H9 (cell line): ENCODE measurements at regions not wholly inside any gene's neighbourhood (a gene's known extent, or its start where the extent isn't known, plus 50 kb on each side); places are given as distances from the start of the nearest gene placed in this dataset.

Experiments used
- DNase-seq: peaks from one replicate; pipeline ENCODE4 v3.0.0-alpha.2; 2017
- H2AFZ ChIP-seq: one replicate; pipeline ENCODE4 v1.6.1; 2013; ENCODE audit warnings: mild to moderate bottlenecking, low read length, control low read depth, moderate library complexity
- H2AK5ac ChIP-seq: 2 replicates; pipeline ENCODE4 v1.6.1; 2013; ENCODE audit warnings: low read length, control low read depth, mixed read lengths; ENCODE audit not compliant: insufficient read length
- H2BK120ac ChIP-seq: one replicate; pipeline ENCODE4 v1.6.1; 2013; ENCODE audit warnings: low read depth, mild to moderate bottlenecking, low read length, control low read depth, inconsistent platforms; ENCODE audit not compliant: poor library complexity, severe bottlenecking
- H2BK12ac ChIP-seq: 2 replicates; pipeline ENCODE4 v1.6.1; 2013; ENCODE audit warnings: low read length, control low read depth, mixed read lengths, low read depth; ENCODE audit not compliant: insufficient read length
- H2BK15ac ChIP-seq: 2 replicates; pipeline ENCODE4 v1.6.1; 2013; ENCODE audit warnings: low read depth, low read length, control low read depth
- H2BK20ac ChIP-seq: one replicate; pipeline ENCODE4 v1.6.1; 2013; ENCODE audit warnings: low read depth, mild to moderate bottlenecking, low read length, control low read depth, inconsistent platforms; ENCODE audit not compliant: poor library complexity, severe bottlenecking
- H2BK5ac ChIP-seq: 2 replicates; pipeline ENCODE4 v1.6.1; 2013; ENCODE audit warnings: low read length, control low read depth, mixed read lengths; ENCODE audit not compliant: insufficient read length
- H3K14ac ChIP-seq: 2 replicates; pipeline ENCODE4 v1.6.1; 2013; ENCODE audit warnings: low read length, control low read depth; ENCODE audit not compliant: insufficient read depth
- H3K18ac ChIP-seq: 2 replicates; pipeline ENCODE4 v1.6.1; 2013; ENCODE audit warnings: low read depth, mild to moderate bottlenecking, mixed read lengths, low read length, control low read depth; ENCODE audit not compliant: insufficient read length
- H3K23ac ChIP-seq: 2 replicates; pipeline ENCODE4 v1.6.1; 2013; ENCODE audit warnings: low read length, control low read depth, mixed read lengths, low read depth; ENCODE audit not compliant: insufficient read length
- H3K23me2 ChIP-seq: 2 replicates; pipeline ENCODE4 v1.6.1; 2013; ENCODE audit warnings: low read depth, mild to moderate bottlenecking, mixed read lengths, low read length, control low read depth; ENCODE audit not compliant: insufficient read length, poor library complexity, severe bottlenecking
- H3K27ac ChIP-seq: 2 replicates; pipeline ENCODE4 v1.5.1; 2013; ENCODE audit warnings: low read length, control low read depth, mixed read lengths, low read depth; ENCODE audit not compliant: insufficient read length
- H3K27me3 ChIP-seq: 2 replicates; pipeline ENCODE4 v1.6.1; 2013; ENCODE audit warnings: low read length, control low read depth, inconsistent platforms; ENCODE audit not compliant: insufficient read depth
- H3K4ac ChIP-seq: 2 replicates; pipeline ENCODE4 v1.6.1; 2013; ENCODE audit warnings: low read depth, mild to moderate bottlenecking, control low read depth, inconsistent platforms, low read length, moderate library complexity
- H3K4me1 ChIP-seq: 2 replicates; pipeline ENCODE4 v1.6.1; 2013; ENCODE audit warnings: low read length, control low read depth, inconsistent platforms; ENCODE audit not compliant: insufficient read depth
- H3K4me2 ChIP-seq: 2 replicates; pipeline ENCODE4 v1.6.1; 2013; ENCODE audit warnings: low read length, control low read depth, mixed read lengths; ENCODE audit not compliant: insufficient read length, insufficient read depth
- H3K56ac ChIP-seq: 2 replicates; pipeline ENCODE4 v1.6.1; 2013; ENCODE audit warnings: low read depth, mild to moderate bottlenecking, mixed read lengths, low read length, control low read depth; ENCODE audit not compliant: insufficient read length
- H3K79me1 ChIP-seq: 2 replicates; pipeline ENCODE4 v1.6.1; 2013; ENCODE audit warnings: low read depth, mild to moderate bottlenecking, moderate library complexity, low read length, control low read depth, inconsistent platforms; ENCODE audit not compliant: insufficient read depth, poor library complexity, severe bottlenecking
- H3K79me2 ChIP-seq: 2 replicates; pipeline ENCODE4 v1.6.1; 2013; ENCODE audit warnings: low read length, control low read depth, inconsistent platforms; ENCODE audit not compliant: insufficient read depth
- H3K9ac ChIP-seq: 2 replicates; pipeline ENCODE4 v1.6.1; 2013; ENCODE audit warnings: low read length, control low read depth, mixed read lengths; ENCODE audit not compliant: insufficient read length; ENCODE audit errors: extremely low read depth
- H3K9me3 ChIP-seq: one replicate; pipeline ENCODE4 v1.6.1; 2013; ENCODE audit warnings: low read depth, low read length, inconsistent platforms; ENCODE audit not compliant: control insufficient read depth
- H3T11ph ChIP-seq: one replicate; pipeline ENCODE4 v1.6.1; 2013; ENCODE audit warnings: mild to moderate bottlenecking, low read length, control low read depth, inconsistent platforms
- H4K20me1 ChIP-seq: one replicate; pipeline ENCODE4 v1.6.1; 2013; ENCODE audit not compliant: control insufficient read depth, insufficient read length, insufficient read depth
- H4K5ac ChIP-seq: 2 replicates; pipeline ENCODE4 v1.6.1; 2013; ENCODE audit warnings: low read depth, mild to moderate bottlenecking, mixed read lengths, low read length, control low read depth; ENCODE audit not compliant: insufficient read length
- H4K8ac ChIP-seq: replicated peaks from 2 replicates; pipeline ENCODE4 v1.6.1; 2013; ENCODE audit warnings: low read length, control low read depth, mixed read lengths, low read depth; ENCODE audit not compliant: insufficient read length
- H4K91ac ChIP-seq: 2 replicates; pipeline ENCODE4 v1.6.1; 2013; ENCODE audit warnings: low read depth, mild to moderate bottlenecking, moderate library complexity, mixed read lengths, low read length, control low read depth; ENCODE audit not compliant: insufficient read length
- H3K27ac Mint-ChIP-seq, 3 experiments: 2 replicates in 2 of 3; 3 replicates in 1 of 3; pipeline ENCODE4 v1.8.0; 2020 to 2021; ENCODE audit warnings: mixed read lengths in 3 of 3, mild to moderate bottlenecking in 1 of 3, moderate library complexity in 1 of 3
- H3K27me3 Mint-ChIP-seq: 2 replicates; pipeline ENCODE4 v1.8.0; 2021; ENCODE audit warnings: low read depth, mild to moderate bottlenecking, moderate library complexity, mixed read lengths
- H3K36me3 Mint-ChIP-seq, 3 experiments: 2 replicates in 2 of 3; 3 replicates in 1 of 3; pipeline ENCODE4 v1.8.0; 2020 to 2021; ENCODE audit warnings: low read depth in 3 of 3, mixed read lengths in 3 of 3; ENCODE audit not compliant: insufficient read depth in 1 of 3
- H3K4me1 Mint-ChIP-seq, 2 experiments: 2 replicates each; pipeline ENCODE4 v1.8.0; 2020; ENCODE audit warnings: mixed read lengths in 2 of 2
- H3K4me3 Mint-ChIP-seq, 2 experiments: 2 replicates in 1 of 2; 3 replicates in 1 of 2; pipeline ENCODE4 v1.8.0; 2020 to 2021; ENCODE audit warnings: mild to moderate bottlenecking in 2 of 2, mixed read lengths in 2 of 2, moderate library complexity in 1 of 2
- H3K9me3 Mint-ChIP-seq, 2 experiments: 2 replicates in 1 of 2; 3 replicates in 1 of 2; pipeline ENCODE4 v1.8.0; 2020; ENCODE audit warnings: mild to moderate bottlenecking in 2 of 2, mixed read lengths in 2 of 2, moderate library complexity in 1 of 2
- WGBS: extraction: QIAGEN DNeasy Blood & Tissue Kit; methylation state at CpG from one replicate; pipeline ENCODE4 v1.1.7; 2013; ENCODE audit warnings: missing lambda C conversion rate, low lambda C conversion rate, mixed read lengths; ENCODE audit not compliant: insufficient read length; ENCODE audit errors: extremely low coverage; 5-methylcytosine and 5-hydroxymethylcytosine counted together
- TF ChIP-seq, protein P1 (sequence below): fragments of 200-600 bp; sonication (generic); conservative IDR thresholded peaks from 3 replicates; pipeline ENCODE4 v1.8.0; 2021; ENCODE audit warnings: antibody characterized with exemption, mild to moderate bottlenecking

DNA sequence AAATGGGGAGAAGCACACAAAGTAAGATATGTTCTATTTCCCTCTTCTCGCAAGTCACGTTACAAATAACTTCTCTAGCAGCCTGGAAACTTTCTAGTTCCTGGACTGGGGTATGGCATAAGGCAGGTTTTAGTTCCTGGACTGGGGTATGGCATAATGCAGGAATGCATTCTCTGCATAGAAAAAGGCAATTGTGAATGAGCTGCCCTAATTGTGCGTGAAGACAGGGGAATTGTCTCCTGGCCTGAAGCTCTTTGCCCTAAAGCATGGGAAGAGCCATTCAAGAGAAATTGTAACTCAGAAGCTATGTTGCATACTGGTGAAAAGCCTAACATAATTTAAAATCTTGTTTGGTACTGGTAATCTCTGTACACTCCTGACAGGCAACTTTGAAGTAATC lies 54.3 kb upstream of the CBLB start:
- TF ChIP-seq, protein P1, sequence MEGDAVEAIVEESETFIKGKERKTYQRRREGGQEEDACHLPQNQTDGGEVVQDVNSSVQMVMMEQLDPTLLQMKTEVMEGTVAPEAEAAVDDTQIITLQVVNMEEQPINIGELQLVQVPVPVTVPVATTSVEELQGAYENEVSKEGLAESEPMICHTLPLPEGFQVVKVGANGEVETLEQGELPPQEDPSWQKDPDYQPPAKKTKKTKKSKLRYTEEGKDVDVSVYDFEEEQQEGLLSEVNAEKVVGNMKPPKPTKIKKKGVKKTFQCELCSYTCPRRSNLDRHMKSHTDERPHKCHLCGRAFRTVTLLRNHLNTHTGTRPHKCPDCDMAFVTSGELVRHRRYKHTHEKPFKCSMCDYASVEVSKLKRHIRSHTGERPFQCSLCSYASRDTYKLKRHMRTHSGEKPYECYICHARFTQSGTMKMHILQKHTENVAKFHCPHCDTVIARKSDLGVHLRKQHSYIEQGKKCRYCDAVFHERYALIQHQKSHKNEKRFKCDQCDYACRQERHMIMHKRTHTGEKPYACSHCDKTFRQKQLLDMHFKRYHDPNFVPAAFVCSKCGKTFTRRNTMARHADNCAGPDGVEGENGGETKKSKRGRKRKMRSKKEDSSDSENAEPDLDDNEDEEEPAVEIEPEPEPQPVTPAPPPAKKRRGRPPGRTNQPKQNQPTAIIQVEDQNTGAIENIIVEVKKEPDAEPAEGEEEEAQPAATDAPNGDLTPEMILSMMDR: no peak
- H3K4me1 ChIP-seq: no peaks in the 10 kb centered on the region
- H4K20me1 ChIP-seq: no peaks in the 10 kb centered on the region
- no peak overlapping the region for H4K91ac ChIP-seq
- no peak overlapping the region for H2BK15ac ChIP-seq
- no peak overlapping the region for H3K18ac ChIP-seq
- no peak overlapping the region for H3K27ac ChIP-seq
- no CpG with 5 or more reads among the region's 3 CpGs for WGBS
- H2BK5ac ChIP-seq: no peak overlapping the region
- Mint-ChIP-seq H3K36me3 (peaks cover 0 to 11% (median 2%) of the 10 kb centered on the region in 3 experiments; a peak in 4 of 7 replicates), H3K27me3 (no peaks in the 10 kb centered on the region), H3K9me3 (peaks cover 0 to 20% of the 10 kb centered on the region in 2 experiments; a peak in 3 of 5 replicates), H3K27ac (no peak overlapping the region), H3K4me1 (peaks cover 3% of the 10 kb centered on the region in 2 experiments; a peak in 3 of 4 replicates), H3K4me3 (no peak overlapping the region)
- H3T11ph ChIP-seq: no peak overlapping the region
- no peak overlapping the region for H3K56ac ChIP-seq
- no peak overlapping the region for H3K23ac ChIP-seq
- H4K5ac ChIP-seq: no peak overlapping the region
- H3K27me3 ChIP-seq: no peaks in the 10 kb centered on the region
- H2AK5ac ChIP-seq: no peak overlapping the region
- H3K14ac ChIP-seq: no peak overlapping the region
- H3K79me2 ChIP-seq: no peaks in the 10 kb centered on the region
- no peaks in the 10 kb centered on the region for H3K79me1 ChIP-seq
- H3K23me2 ChIP-seq: no peaks in the 10 kb centered on the region
- no peak overlapping the region for H4K8ac ChIP-seq
- H3K9ac ChIP-seq: no peak overlapping the region
- H2BK12ac ChIP-seq: no peak overlapping the region
- H2BK20ac ChIP-seq: no peak overlapping the region
- H3K4me2 ChIP-seq: no peak overlapping the region
- no peaks in the 10 kb centered on the region for H3K9me3 ChIP-seq
- H3K4ac ChIP-seq: no peak overlapping the region
- no peak overlapping the region for H2AFZ ChIP-seq
- no peak for DNase-seq
- no peak overlapping the region for H2BK120ac ChIP-seq
